ENCODE measurements at regions not wholly inside any gene's neighbourhood (a gene's known extent, or its start where the extent isn't known, plus 50 kb on each side); places are given as distances from the start of the nearest gene placed in this dataset.

- no peak overlapping the region for H2AFZ ChIP-seq
- H3K79me2 ChIP-seq (replicated peaks; ENCODE audit: insufficient read depth) = no peaks in the 10 kb centered on the region
- H3K4me1 ChIP-seq (ENCODE audit: insufficient read depth) = no peaks in the 10 kb centered on the region
- H3K36me3 ChIP-seq (ENCODE audit: insufficient read depth) = peaks cover 8% of the 10 kb centered on the region; the same call in 1 of the 2 replicates
- no peak overlapping the region for H3K4me2 ChIP-seq
- DNase-seq (ENCODE audit: low spot score) = no peak
- H3K27me3 ChIP-seq (ENCODE audit: insufficient read depth) = no peaks in the 10 kb centered on the region
- no peak for TF ChIP-seq STAT1 (IDR thresholded peaks at IDR 0.05; ENCODE audit: unreplicated experiment)
- TF ChIP-seq ETS1 (IDR thresholded peaks at IDR 0.05) = no peak
- no peak for TF ChIP-seq ZNF331 (CRISPR knock-in tag; IDR thresholded peaks at IDR 0.05; ENCODE audit: low read depth)
- TF ChIP-seq EZH2 (IDR thresholded peaks at IDR 0.05; ENCODE audit: low read depth, unreplicated experiment) = no peak
- TF ChIP-seq ZNF114 (CRISPR knock-in tag; IDR thresholded peaks at IDR 0.05) = no peak
- TF ChIP-seq CTCF (conservative IDR thresholded peaks at IDR 0.05; ENCODE audit: low read depth in 2 of 2) = no peak
- Mint-ChIP-seq H3K36me3 (ENCODE audit: low read depth) (peaks cover 41% of the 10 kb centered on the region), H3K9me3 (peaks cover 96% of the 10 kb centered on the region), H3K27me3 (ENCODE audit: insufficient read depth, low read depth, poor library complexity) (peaks cover 8% of the 10 kb centered on the region), H3K27ac (no peak overlapping the region), H3K4me3 (no peak overlapping the region), H3K4me1 (no peaks in the 10 kb centered on the region)
- H3K4me3 ChIP-seq = no peak overlapping the region
- H3K27ac ChIP-seq (ENCODE audit: low read depth) = no peak overlapping the region
- ATAC-seq = no peak
- no peaks in the 10 kb centered on the region for H3F3A ChIP-seq (replicated peaks; ENCODE audit: low read depth)
- no peaks in the 10 kb centered on the region for H3K9me2 ChIP-seq (ENCODE audit: insufficient read depth)
- no peaks in the 10 kb centered on the region for H4K20me1 ChIP-seq (replicated peaks; ENCODE audit: insufficient read depth)
Observed at GRCh38 chr22:47587861-47588577, 825.6 kb downstream of the TBC1D22A start.

GRCh38 chr22:47587361-47587760 lies 824.9 kb downstream of the TBC1D22A start:
- H3K4me3 Mint-ChIP-seq = no peak overlapping the region
- Histone ChIP-seq H3K79me2 (replicated peaks; ENCODE audit: insufficient read depth) (no peaks in the 10 kb centered on the region), H3K27me3 (ENCODE audit: insufficient read depth) (no peaks in the 10 kb centered on the region), H3F3A (replicated peaks; ENCODE audit: low read depth) (no peaks in the 10 kb centered on the region), H4K20me1 (replicated peaks; ENCODE audit: insufficient read depth) (no peaks in the 10 kb centered on the region), H3K4me2 (no peak overlapping the region), H3K4me3 (no peak overlapping the region), H3K4me1 (ENCODE audit: insufficient read depth) (no peaks in the 10 kb centered on the region), H2AFZ (no peak overlapping the region), H3K9me2 (ENCODE audit: insufficient read depth) (no peaks in the 10 kb centered on the region), H3K36me3 (ENCODE audit: insufficient read depth) (peaks cover 8% of the 10 kb centered on the region; the same call in 1 of the 2 replicates), H3K27ac (ENCODE audit: low read depth) (no peak overlapping the region)
- DNase-seq (ENCODE audit: low spot score) (no peak), ATAC-seq (no peak)
- H3K36me3 Mint-ChIP-seq (ENCODE audit: low read depth) = peaks cover 37% of the 10 kb centered on the region
- H3K9me3 Mint-ChIP-seq = peaks cover 94% of the 10 kb centered on the region
- H3K4me1 Mint-ChIP-seq = no peaks in the 10 kb centered on the region
- no peak overlapping the region for H3K27ac Mint-ChIP-seq
- H3K27me3 Mint-ChIP-seq (ENCODE audit: insufficient read depth, low read depth, poor library complexity) = peaks cover 8% of the 10 kb centered on the region
- no peak for TF ChIP-seq ZNF114 (CRISPR knock-in tag; IDR thresholded peaks at IDR 0.05)
- TF ChIP-seq CREB1 (CRISPR knock-in tag; IDR thresholded peaks at IDR 0.05; ENCODE audit: low read depth) = no peak
- TF ChIP-seq, protein P1, sequence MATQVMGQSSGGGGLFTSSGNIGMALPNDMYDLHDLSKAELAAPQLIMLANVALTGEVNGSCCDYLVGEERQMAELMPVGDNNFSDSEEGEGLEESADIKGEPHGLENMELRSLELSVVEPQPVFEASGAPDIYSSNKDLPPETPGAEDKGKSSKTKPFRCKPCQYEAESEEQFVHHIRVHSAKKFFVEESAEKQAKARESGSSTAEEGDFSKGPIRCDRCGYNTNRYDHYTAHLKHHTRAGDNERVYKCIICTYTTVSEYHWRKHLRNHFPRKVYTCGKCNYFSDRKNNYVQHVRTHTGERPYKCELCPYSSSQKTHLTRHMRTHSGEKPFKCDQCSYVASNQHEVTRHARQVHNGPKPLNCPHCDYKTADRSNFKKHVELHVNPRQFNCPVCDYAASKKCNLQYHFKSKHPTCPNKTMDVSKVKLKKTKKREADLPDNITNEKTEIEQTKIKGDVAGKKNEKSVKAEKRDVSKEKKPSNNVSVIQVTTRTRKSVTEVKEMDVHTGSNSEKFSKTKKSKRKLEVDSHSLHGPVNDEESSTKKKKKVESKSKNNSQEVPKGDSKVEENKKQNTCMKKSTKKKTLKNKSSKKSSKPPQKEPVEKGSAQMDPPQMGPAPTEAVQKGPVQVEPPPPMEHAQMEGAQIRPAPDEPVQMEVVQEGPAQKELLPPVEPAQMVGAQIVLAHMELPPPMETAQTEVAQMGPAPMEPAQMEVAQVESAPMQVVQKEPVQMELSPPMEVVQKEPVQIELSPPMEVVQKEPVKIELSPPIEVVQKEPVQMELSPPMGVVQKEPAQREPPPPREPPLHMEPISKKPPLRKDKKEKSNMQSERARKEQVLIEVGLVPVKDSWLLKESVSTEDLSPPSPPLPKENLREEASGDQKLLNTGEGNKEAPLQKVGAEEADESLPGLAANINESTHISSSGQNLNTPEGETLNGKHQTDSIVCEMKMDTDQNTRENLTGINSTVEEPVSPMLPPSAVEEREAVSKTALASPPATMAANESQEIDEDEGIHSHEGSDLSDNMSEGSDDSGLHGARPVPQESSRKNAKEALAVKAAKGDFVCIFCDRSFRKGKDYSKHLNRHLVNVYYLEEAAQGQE (IDR thresholded peaks at IDR 0.05; ENCODE audit: unreplicated experiment) = no peak
- TF ChIP-seq STAT1 (IDR thresholded peaks at IDR 0.05; ENCODE audit: unreplicated experiment) = no peak
- no peak for TF ChIP-seq POLR2AphosphoS5 (IDR thresholded peaks at IDR 0.05; ENCODE audit: low read depth)
- TF ChIP-seq CTCF (conservative IDR thresholded peaks at IDR 0.05; ENCODE audit: low read depth in 2 of 2) = no peak
- TF ChIP-seq EZH2phosphoT487 (IDR thresholded peaks at IDR 0.05; ENCODE audit: unreplicated experiment) = no peak

Measured in GM23338 (cell line).